Activated CD4-positive, alpha-beta T cell treated with anti-CD3 and anti-CD28 coated beads, Interleukin-2, amount 10 ng/mL, durations not matched to agents 7 days and 5 days (primary cell): ENCODE measurements at regions not wholly inside any gene's neighbourhood (a gene's known extent, or its start where the extent isn't known, plus 50 kb on each side); places are given as distances from the start of the nearest gene placed in this dataset.

ENCODE experiments used
- CTCF ChIA-PET: fragments of 350-600 bp; sonication (Branson Sonifier 250); formaldehyde crosslinking; loops from one replicate; lab custom pipeline; 2021; ENCODE audit warnings: antibody characterized with exemption; lab: Charles Lee
- POLR2A ChIA-PET: fragments of 350-600 bp; sonication (Branson Sonifier 250); formaldehyde crosslinking; loops from one replicate; lab custom pipeline; 2021; ENCODE audit warnings: antibody characterized with exemption; lab: Charles Lee
- DNase-seq: peaks from one replicate; pipeline ENCODE4 v3.0.0-alpha.2; 2020
- H3K27ac Mint-ChIP-seq: one replicate; pipeline ENCODE4 v1.8.0; 2021; ENCODE audit warnings: mild to moderate bottlenecking, moderate library complexity, mixed read lengths
- H3K27me3 Mint-ChIP-seq: one replicate; pipeline ENCODE4 v1.8.0; 2021; ENCODE audit warnings: mixed read lengths
- H3K36me3 Mint-ChIP-seq: one replicate; pipeline ENCODE4 v1.8.0; 2021; ENCODE audit warnings: low read depth, mixed read lengths
- H3K4me1 Mint-ChIP-seq: one replicate; pipeline ENCODE4 v1.8.0; 2021; ENCODE audit warnings: mixed read lengths
- H3K4me3 Mint-ChIP-seq: one replicate; pipeline ENCODE4 v1.8.0; 2021; ENCODE audit warnings: mild to moderate bottlenecking, moderate library complexity, mixed read lengths
- H3K9me3 Mint-ChIP-seq: one replicate; pipeline ENCODE4 v1.8.0; 2021; ENCODE audit warnings: mixed read lengths

DNA sequence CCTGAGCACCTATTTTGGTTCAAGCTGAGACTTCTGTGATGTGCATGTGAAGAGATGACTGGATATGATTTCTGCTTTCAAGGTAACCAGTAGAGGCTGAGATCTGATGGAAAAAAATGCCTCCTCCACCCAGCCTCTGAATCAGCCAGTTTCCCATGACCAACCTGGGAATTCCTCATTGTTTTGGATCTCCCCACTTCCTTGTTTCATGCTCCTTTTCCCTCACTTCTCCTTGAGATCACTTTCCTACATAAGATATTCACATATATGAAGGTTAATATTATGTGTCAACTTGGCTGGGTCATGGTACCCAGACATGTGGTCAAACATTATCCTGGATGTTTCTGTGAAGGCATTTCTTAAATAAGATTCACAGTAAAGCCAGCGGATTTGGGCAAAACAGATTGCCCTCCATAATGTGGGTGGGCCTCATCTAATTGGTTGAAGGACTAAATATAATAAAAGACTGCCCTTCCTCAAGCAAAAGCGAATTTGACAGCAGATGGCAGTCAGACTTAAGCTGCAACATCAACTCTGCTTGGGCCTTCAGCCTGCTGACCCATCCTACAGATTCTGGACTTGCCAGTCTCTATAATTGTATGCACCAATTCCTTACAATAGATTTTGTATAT is 379.4 kb downstream of the TNS1 start:
- no peaks in the 10 kb centered on the region for H3K9me3 Mint-ChIP-seq
- H3K36me3 Mint-ChIP-seq: no peaks in the 10 kb centered on the region
- ChIA-PET POLR2A (no interaction called here), CTCF (no interaction called here)
- no peak overlapping the region for H3K4me3 Mint-ChIP-seq
- H3K27me3 Mint-ChIP-seq: no peaks in the 10 kb centered on the region
- no peak overlapping the region for H3K27ac Mint-ChIP-seq
- no peak for DNase-seq
- H3K4me1 Mint-ChIP-seq: no peaks in the 10 kb centered on the region

- Mint-ChIP-seq H3K36me3 (no peaks in the 10 kb centered on the region), H3K27me3 (no peaks in the 10 kb centered on the region), H3K27ac (no peak overlapping the region), H3K4me3 (no peak overlapping the region), H3K9me3 (no peaks in the 10 kb centered on the region), H3K4me1 (no peaks in the 10 kb centered on the region)
- POLR2A ChIA-PET: no interaction called here
- no peak for DNase-seq
- CTCF ChIA-PET: no interaction called here
These were observed 380.4 kb downstream of the TNS1 start for GRCh38 chr2:217622205-217623060.

DNA sequence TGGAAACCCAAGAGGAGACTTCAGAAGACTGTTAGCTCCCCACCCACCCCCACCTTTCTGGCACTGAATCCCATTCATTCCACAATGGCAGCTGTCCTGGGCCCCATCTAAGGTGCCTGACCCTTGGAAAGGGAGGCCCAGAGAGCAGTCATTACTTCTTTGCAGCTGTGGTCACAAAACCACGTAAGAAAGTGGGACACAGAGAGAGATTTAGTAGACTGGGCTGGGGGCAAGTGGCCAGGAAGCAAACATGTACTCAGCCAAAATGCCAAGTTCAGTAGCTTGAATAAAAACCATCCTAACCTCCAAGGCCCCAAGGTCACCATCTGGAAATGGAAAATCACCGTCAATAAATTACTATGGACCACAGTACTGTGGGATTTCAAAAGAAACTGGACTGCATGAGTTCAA is 381.4 kb downstream of the TNS1 start:
- CTCF ChIA-PET: no interaction called here
- H3K27ac Mint-ChIP-seq: no peak overlapping the region
- H3K9me3 Mint-ChIP-seq: no peaks in the 10 kb centered on the region
- DNase-seq: no peak
- no peaks in the 10 kb centered on the region for H3K36me3 Mint-ChIP-seq
- no peak overlapping the region for H3K4me3 Mint-ChIP-seq
- no peaks in the 10 kb centered on the region for H3K27me3 Mint-ChIP-seq
- H3K4me1 Mint-ChIP-seq: no peaks in the 10 kb centered on the region
- POLR2A ChIA-PET: no interaction called here

GRCh38 chr2:217618744-217619143 is 384.1 kb downstream of the TNS1 start:
- H3K4me1 Mint-ChIP-seq: no peaks in the 10 kb centered on the region
- CTCF ChIA-PET: interaction anchor here (1.1 kb wide), 1 partner anchor 54 kb away, joined by 4 read pairs; no protein-coding TSS in a partner anchor
- POLR2A ChIA-PET: no interaction called here
- no peaks in the 10 kb centered on the region for H3K27me3 Mint-ChIP-seq
- H3K9me3 Mint-ChIP-seq: no peaks in the 10 kb centered on the region
- H3K36me3 Mint-ChIP-seq: no peaks in the 10 kb centered on the region
- no peak overlapping the region for H3K4me3 Mint-ChIP-seq
- H3K27ac Mint-ChIP-seq: no peak overlapping the region
- DNase-seq: no peak

- DNase-seq: no peak
- H3K9me3 Mint-ChIP-seq: no peaks in the 10 kb centered on the region
- ChIA-PET CTCF (no interaction called here), POLR2A (no interaction called here)
- H3K27me3 Mint-ChIP-seq: no peaks in the 10 kb centered on the region
- H3K36me3 Mint-ChIP-seq: no peaks in the 10 kb centered on the region
- no peaks in the 10 kb centered on the region for H3K4me1 Mint-ChIP-seq
- H3K27ac Mint-ChIP-seq: no peak overlapping the region
- H3K4me3 Mint-ChIP-seq: no peak overlapping the region
These were observed 385.2 kb downstream of the TNS1 start for GRCh38 chr2:217617616-217618022.

GRCh38 chr2:217616936-217617335 is 385.9 kb downstream of the TNS1 start:
- DNase-seq: no peak
- H3K4me1 Mint-ChIP-seq: no peaks in the 10 kb centered on the region
- H3K27ac Mint-ChIP-seq: no peak overlapping the region
- no peaks in the 10 kb centered on the region for H3K27me3 Mint-ChIP-seq
- H3K4me3 Mint-ChIP-seq: no peak overlapping the region
- CTCF ChIA-PET: no interaction called here
- no peaks in the 10 kb centered on the region for H3K9me3 Mint-ChIP-seq
- H3K36me3 Mint-ChIP-seq: no peaks in the 10 kb centered on the region
- POLR2A ChIA-PET: no interaction called here

DNA sequence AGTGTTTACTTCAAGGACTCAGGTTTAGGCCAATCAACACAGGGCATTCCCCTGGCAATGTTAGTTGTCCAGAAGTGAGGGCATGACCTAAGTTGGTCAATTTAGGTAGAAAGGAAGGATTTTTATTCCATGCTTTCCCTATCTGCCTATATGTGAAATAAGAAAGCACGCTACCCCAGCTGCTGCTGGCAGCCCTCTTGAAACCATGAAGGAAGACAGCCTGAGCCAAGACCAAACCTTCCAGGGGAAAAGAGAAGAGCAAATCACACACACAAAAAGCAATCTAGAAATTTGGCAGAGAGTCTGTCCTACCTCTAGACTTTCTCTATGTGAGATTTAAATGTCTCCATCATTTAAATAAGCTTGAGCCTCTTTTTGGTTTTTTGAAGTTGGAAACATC is 387.6 kb downstream of the TNS1 start:
- Mint-ChIP-seq H3K27me3 (no peaks in the 10 kb centered on the region), H3K4me1 (peaks cover 14% of the 10 kb centered on the region), H3K9me3 (no peaks in the 10 kb centered on the region), H3K27ac (no peak overlapping the region), H3K4me3 (no peak overlapping the region), H3K36me3 (no peaks in the 10 kb centered on the region)
- DNase-seq: no peak
- CTCF ChIA-PET: no interaction called here
- POLR2A ChIA-PET: no interaction called here

DNA sequence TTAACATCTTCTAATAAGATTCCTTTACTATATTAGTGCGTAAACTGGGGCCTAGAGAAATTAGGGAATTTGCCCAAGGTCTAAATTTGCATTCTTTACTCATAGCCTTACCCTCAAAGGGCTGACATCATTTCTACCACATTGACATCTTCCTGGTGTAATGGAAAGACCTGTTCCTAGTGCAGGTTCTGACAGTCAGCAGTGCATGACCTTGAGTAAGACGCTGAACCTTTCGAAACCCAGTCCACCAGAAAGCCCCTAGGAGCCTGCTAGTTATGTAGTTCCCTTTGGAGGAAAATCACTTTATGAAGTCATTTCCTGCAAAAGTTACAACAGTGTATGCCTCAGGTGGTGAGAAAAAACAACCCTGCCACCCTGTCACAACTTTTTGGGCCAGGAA is 388.3 kb downstream of the TNS1 start:
- H3K27me3 Mint-ChIP-seq: no peaks in the 10 kb centered on the region
- no peak for DNase-seq
- peaks cover 20% of the 10 kb centered on the region for H3K4me1 Mint-ChIP-seq
- ChIA-PET POLR2A (no interaction called here), CTCF (no interaction called here)
- no peak overlapping the region for H3K4me3 Mint-ChIP-seq
- H3K27ac Mint-ChIP-seq: no peak overlapping the region
- no peaks in the 10 kb centered on the region for H3K36me3 Mint-ChIP-seq
- no peaks in the 10 kb centered on the region for H3K9me3 Mint-ChIP-seq

GRCh38 chr2:217614096-217614495 is 388.7 kb downstream of the TNS1 start:
- DNase-seq: no peak
- no peaks in the 10 kb centered on the region for H3K9me3 Mint-ChIP-seq
- no peak overlapping the region for H3K27ac Mint-ChIP-seq
- ChIA-PET CTCF (no interaction called here), POLR2A (no interaction called here)
- peaks cover 22% of the 10 kb centered on the region for H3K4me1 Mint-ChIP-seq
- no peak overlapping the region for H3K4me3 Mint-ChIP-seq
- H3K27me3 Mint-ChIP-seq: no peaks in the 10 kb centered on the region
- no peaks in the 10 kb centered on the region for H3K36me3 Mint-ChIP-seq

DNA sequence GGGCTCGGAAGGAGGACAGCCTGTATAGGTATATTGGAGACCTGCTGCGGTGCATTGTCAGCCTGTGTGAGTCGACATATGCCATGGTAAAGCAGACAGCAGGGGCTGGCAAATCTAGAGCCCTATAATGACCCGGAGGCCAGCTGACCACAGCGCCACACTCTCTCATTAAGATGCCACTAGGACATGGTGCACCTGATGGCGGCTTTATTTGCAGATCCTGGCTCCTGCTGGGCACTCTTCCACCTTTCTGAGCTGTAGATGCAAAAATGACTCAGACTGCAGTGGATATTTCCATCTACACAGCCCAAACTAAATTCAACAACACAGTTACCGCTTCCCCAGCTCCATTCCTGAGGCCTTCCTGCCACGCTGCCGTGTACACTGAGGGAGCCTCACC is 389.9 kb downstream of the TNS1 start:
- peaks cover 22% of the 10 kb centered on the region for H3K4me1 Mint-ChIP-seq
- H3K27ac Mint-ChIP-seq: no peak overlapping the region
- no peaks in the 10 kb centered on the region for H3K36me3 Mint-ChIP-seq
- no peaks in the 10 kb centered on the region for H3K9me3 Mint-ChIP-seq
- ChIA-PET POLR2A (no interaction called here), CTCF (no interaction called here)
- DNase-seq: no peak
- H3K27me3 Mint-ChIP-seq: no peaks in the 10 kb centered on the region
- no peak overlapping the region for H3K4me3 Mint-ChIP-seq

GRCh38 chr2:217612211-217612610 is 390.6 kb downstream of the TNS1 start:
- H3K36me3 Mint-ChIP-seq: no peaks in the 10 kb centered on the region
- H3K27me3 Mint-ChIP-seq: no peaks in the 10 kb centered on the region

GRCh38 chr2:217611626-217612127 is 391.1 kb downstream of the TNS1 start:
- ChIA-PET POLR2A (no interaction called here), CTCF (interaction anchor here (0.7 kb wide), 1 partner anchor 1793 kb away, joined by 3 read pairs; no protein-coding TSS in a partner anchor)
- peak overlapping the region; percentile 75 for H3K27ac Mint-ChIP-seq
- H3K4me3 Mint-ChIP-seq: no peak overlapping the region
- no peaks in the 10 kb centered on the region for H3K9me3 Mint-ChIP-seq
- no peaks in the 10 kb centered on the region for H3K27me3 Mint-ChIP-seq
- peaks cover 24% of the 10 kb centered on the region for H3K4me1 Mint-ChIP-seq
- DNase-seq: no peak
- no peaks in the 10 kb centered on the region for H3K36me3 Mint-ChIP-seq

More at GRCh38 chr2:217612211-217612610, 390.6 kb downstream of the TNS1 start:
- Mint-ChIP-seq H3K9me3 (no peaks in the 10 kb centered on the region), H3K27ac (no peak overlapping the region), H3K4me3 (no peak overlapping the region), H3K4me1 (peaks cover 22% of the 10 kb centered on the region)
- CTCF ChIA-PET: no interaction called here
- no peak for DNase-seq
- POLR2A ChIA-PET: no interaction called here

GRCh38 chr2:217611056-217611455 is 391.7 kb downstream of the TNS1 start:
- no peaks in the 10 kb centered on the region for H3K27me3 Mint-ChIP-seq
- H3K4me1 Mint-ChIP-seq: peaks cover 30% of the 10 kb centered on the region
- no peak overlapping the region for H3K4me3 Mint-ChIP-seq
- no peak for DNase-seq
- no peaks in the 10 kb centered on the region for H3K36me3 Mint-ChIP-seq
- POLR2A ChIA-PET: no interaction called here
- H3K9me3 Mint-ChIP-seq: no peaks in the 10 kb centered on the region
- CTCF ChIA-PET: interaction anchor here (0.7 to 1.4 kb wide), 3 partner anchors 8 to 1794 kb away, joined by 3 to 4 read pairs (median 4); no protein-coding TSS in a partner anchor
- peak overlapping the region; percentile 75 for H3K27ac Mint-ChIP-seq
